Ascending aorta (tissue), 2 donors: ENCODE measurements at regions not wholly inside any gene's neighbourhood (a gene's known extent, or its start where the extent isn't known, plus 50 kb on each side); places are given as distances from the start of the nearest gene placed in this dataset.

Source experiments
- DNase-seq, 2 donors: peaks; one replicate each; pipeline ENCODE4 v3.0.0-alpha.2; 2019; ENCODE audit warnings: low spot score in 2 of 2
- H3K27ac ChIP-seq, 2 donors: fragments of 200-600 bp; sonication (generic); one replicate each; pipeline ENCODE4 v1.5.1; 2016 to 2017; ENCODE audit warnings: mild to moderate bottlenecking in 1 of 2
- H3K27me3 ChIP-seq: fragments of 200-600 bp; sonication (generic); one replicate; pipeline ENCODE4 v1.5.1; 2017
- H3K36me3 ChIP-seq, 2 donors: fragments of 200-600 bp; sonication (generic); one replicate each; pipeline ENCODE4 v1.5.1; 2016
- H3K4me1 ChIP-seq, 2 donors: fragments of 200-600 bp; sonication (generic); one replicate each; pipeline ENCODE4 v1.5.1; 2016 to 2017; ENCODE audit warnings: mild to moderate bottlenecking in 1 of 2
- H3K4me3 ChIP-seq, 2 donors: fragments of 200-600 bp; sonication (generic); one replicate each; pipeline ENCODE4 v1.5.1; 2016 to 2017; ENCODE audit warnings: mild to moderate bottlenecking in 1 of 2
- H3K9me3 ChIP-seq, 2 donors: fragments of 200-600 bp; sonication (generic); one replicate each; pipeline ENCODE4 v1.5.1; 2016
- intact Hi-C: fragments of 100-400 bp; cut with DNase I; formaldehyde crosslinking; loops from one replicate; pipeline ENCODE4 v1.15.1; 2023
- TF ChIP-seq, protein P1 (sequence below), 3 experiments: fragments of 200-600 bp in 2 of 3; fragments of 450-650 bp in 1 of 3; sonication (generic) in 2 of 3; IDR thresholded peaks; one replicate each; pipeline ENCODE4 v1.5.1; 2016 to 2019; ENCODE audit warnings: antibody characterized with exemption in 3 of 3, mild to moderate bottlenecking in 1 of 3, moderate library complexity in 1 of 3

DNA sequence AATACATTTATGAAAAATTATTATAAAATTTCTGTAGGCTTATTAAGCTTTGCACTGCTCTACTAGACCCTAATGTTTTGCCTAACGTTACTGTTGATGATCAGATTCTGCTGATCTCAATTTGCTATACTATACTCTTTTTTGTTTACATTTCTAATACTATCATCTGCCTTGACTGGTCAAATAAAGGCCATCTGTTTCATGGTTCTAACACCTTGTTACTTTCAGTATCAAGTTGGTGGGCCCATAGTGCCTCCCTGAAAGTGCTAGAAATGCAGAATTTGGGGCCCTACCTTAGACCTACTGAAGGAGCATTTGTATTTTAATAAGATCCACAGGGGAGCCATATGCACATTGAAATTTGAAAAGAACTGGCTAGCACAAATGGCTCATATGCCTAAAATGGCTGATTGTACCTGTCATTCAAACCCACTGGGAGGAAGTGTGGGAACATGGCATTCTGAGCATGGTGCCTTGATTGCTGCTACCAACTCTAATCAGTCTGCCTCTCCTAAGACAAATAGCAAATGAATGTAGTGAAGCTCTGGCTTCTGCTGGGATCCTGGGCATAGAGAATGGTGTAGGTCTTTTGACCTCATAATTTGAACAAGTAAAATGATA lies 199.1 kb upstream of the BTBD3 start:
- Histone ChIP-seq H3K4me3 (no peak overlapping the region), H3K36me3 (no peaks in the 10 kb centered on the region), H3K27me3 (no peaks in the 10 kb centered on the region), H3K27ac (no peak overlapping the region), H3K9me3 (no peaks in the 10 kb centered on the region), H3K4me1 (no peaks in the 10 kb centered on the region)
- no peak for DNase-seq
- TF ChIP-seq, protein P1, sequence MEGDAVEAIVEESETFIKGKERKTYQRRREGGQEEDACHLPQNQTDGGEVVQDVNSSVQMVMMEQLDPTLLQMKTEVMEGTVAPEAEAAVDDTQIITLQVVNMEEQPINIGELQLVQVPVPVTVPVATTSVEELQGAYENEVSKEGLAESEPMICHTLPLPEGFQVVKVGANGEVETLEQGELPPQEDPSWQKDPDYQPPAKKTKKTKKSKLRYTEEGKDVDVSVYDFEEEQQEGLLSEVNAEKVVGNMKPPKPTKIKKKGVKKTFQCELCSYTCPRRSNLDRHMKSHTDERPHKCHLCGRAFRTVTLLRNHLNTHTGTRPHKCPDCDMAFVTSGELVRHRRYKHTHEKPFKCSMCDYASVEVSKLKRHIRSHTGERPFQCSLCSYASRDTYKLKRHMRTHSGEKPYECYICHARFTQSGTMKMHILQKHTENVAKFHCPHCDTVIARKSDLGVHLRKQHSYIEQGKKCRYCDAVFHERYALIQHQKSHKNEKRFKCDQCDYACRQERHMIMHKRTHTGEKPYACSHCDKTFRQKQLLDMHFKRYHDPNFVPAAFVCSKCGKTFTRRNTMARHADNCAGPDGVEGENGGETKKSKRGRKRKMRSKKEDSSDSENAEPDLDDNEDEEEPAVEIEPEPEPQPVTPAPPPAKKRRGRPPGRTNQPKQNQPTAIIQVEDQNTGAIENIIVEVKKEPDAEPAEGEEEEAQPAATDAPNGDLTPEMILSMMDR (IDR thresholded peaks at IDR 0.05), result no peak
- intact Hi-C loops, result no loop called here

DNA sequence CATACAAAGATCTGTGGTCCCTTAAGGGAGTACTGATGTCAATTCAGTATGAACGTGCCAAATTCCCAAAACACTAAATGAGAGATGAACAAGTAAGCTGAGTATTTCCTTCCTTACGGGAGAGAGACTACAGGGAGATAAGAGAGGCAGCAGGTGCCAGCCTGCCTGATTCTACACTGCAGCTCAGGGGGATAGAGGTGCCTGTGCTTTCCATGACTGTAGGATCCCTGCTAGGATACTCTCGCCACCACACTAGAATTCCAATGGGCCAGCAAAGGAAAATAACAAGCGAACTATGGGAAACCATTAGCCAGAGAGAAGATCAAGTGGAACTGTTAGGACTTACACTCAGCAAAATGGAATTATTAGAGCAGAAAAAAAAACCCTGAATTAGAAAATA lies 198.5 kb upstream of the BTBD3 start:
- Histone ChIP-seq H3K36me3 (no peaks in the 10 kb centered on the region), H3K27ac (no peak overlapping the region), H3K9me3 (no peaks in the 10 kb centered on the region), H3K4me1 (no peaks in the 10 kb centered on the region), H3K27me3 (no peaks in the 10 kb centered on the region), H3K4me3 (no peak overlapping the region)
- TF ChIP-seq, protein P1 (IDR thresholded peaks at IDR 0.05), result no peak
- no peak for DNase-seq
- intact Hi-C loops, result no loop called here

DNA sequence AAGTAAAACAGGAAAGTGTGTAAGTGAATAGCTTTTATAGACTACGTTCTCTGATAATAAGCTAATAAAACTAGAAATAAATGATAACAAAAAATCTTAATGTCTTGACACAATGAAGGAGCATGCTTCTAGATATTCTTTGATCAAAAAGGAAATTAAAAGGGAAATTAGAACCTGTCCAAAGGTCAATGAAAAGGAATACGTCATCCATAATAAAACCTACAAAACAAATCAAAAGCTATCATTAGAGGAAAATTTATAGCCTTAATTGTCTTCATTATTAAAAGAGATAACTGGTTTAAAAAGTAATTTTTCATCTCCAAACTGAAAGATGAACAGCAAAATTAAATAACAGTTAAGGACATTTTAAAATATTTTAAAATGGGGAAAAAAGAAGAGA lies 196.3 kb upstream of the BTBD3 start:
- no peaks in the 10 kb centered on the region for H3K4me1 ChIP-seq
- H3K4me3 ChIP-seq, result no peak overlapping the region
- no peak overlapping the region for H3K27ac ChIP-seq
- no peaks in the 10 kb centered on the region for H3K9me3 ChIP-seq
- DNase-seq, result no peak
- intact Hi-C loops, result no loop called here
- H3K36me3 ChIP-seq, result no peaks in the 10 kb centered on the region
- TF ChIP-seq, protein P1 (IDR thresholded peaks at IDR 0.05), result no peak
- H3K27me3 ChIP-seq, result no peaks in the 10 kb centered on the region

DNA sequence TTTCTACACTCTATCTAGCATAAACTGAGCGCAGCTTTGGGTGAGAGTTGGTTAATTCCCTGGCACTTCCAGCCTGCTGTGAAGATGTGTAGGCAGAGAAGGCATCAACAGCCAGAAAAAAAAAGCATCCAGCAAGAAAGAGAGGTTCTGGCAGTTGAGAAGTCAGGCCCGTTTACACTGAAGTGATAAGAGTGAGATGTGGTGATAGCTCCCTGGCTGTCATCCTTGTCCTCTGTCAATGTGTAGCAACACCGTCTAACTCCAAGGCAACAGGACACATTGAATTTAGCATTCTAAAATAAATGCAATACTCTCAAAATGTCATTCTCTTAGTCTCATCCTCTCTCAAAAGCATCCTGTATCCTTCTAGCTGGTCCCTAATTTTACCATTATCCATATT lies 193.6 kb upstream of the BTBD3 start:
- TF ChIP-seq, protein P1 (IDR thresholded peaks at IDR 0.05), result no peak

DNA sequence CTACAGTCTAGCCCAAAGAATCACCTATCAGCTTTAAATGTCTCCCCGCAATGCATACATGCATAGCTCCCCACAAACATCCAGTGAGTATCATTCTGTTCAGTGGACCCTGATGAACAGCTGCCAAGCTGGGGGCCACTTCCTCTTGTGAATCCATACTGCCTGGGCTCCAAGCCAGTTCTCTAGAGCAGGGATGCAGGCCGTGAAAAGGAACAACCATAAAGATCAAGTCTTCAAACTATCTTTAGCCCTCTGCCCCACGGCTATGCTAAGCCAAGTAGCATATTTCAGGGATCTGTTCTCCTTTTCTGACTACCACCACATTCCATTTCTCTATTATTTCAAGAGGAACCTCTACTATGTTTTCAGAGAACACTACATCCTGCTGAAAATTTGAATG lies 191.7 kb upstream of the BTBD3 start:
- DNase-seq, result no peak
- intact Hi-C loops, result no loop called here
- Histone ChIP-seq H3K27ac (no peak overlapping the region), H3K27me3 (no peaks in the 10 kb centered on the region), H3K36me3 (no peaks in the 10 kb centered on the region), H3K4me1 (no peaks in the 10 kb centered on the region), H3K4me3 (no peak overlapping the region), H3K9me3 (no peaks in the 10 kb centered on the region)
- TF ChIP-seq, protein P1 (IDR thresholded peaks at IDR 0.05), result no peak

More for the DNA sequence above, 193.6 kb upstream of the BTBD3 start:
- no peak for DNase-seq
- no peaks in the 10 kb centered on the region for H3K27me3 ChIP-seq
- no peaks in the 10 kb centered on the region for H3K9me3 ChIP-seq
- H3K4me3 ChIP-seq, result no peak overlapping the region
- intact Hi-C loops, result no loop called here
- no peaks in the 10 kb centered on the region for H3K4me1 ChIP-seq
- no peak overlapping the region for H3K27ac ChIP-seq
- no peaks in the 10 kb centered on the region for H3K36me3 ChIP-seq

DNA sequence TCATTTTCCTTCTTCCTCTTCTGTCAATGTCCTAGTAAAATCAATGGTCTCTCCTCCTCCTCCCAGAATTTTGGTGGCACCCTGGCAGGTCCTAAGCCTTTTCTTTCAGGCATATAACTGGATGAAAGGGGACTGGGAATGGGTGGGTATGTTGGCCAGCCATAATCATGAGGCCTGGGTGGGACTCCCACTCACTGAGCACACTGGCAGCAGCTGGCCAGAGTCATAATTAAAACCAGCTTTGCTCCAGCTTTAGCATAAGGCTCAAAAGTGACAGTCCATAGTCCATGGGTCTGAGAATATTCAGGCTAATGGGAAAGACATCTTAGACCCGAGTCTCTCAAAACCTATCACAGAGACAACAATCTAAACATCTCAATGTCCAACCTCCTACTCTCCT lies 190.0 kb upstream of the BTBD3 start:
- TF ChIP-seq, protein P1 (IDR thresholded peaks at IDR 0.05), result no peak
- H3K36me3 ChIP-seq, result no peaks in the 10 kb centered on the region
- H3K4me3 ChIP-seq, result no peak overlapping the region
- H3K27ac ChIP-seq, result no peak overlapping the region
- intact Hi-C loops, result no loop called here
- H3K9me3 ChIP-seq, result no peaks in the 10 kb centered on the region
- no peak for DNase-seq
- no peaks in the 10 kb centered on the region for H3K27me3 ChIP-seq
- no peaks in the 10 kb centered on the region for H3K4me1 ChIP-seq
